ENCODE measurements at regions not wholly inside any gene's neighbourhood (a gene's known extent, or its start where the extent isn't known, plus 50 kb on each side); places are given as distances from the start of the nearest gene placed in this dataset.
"Not testable (repeated sequence)": the region's sequence is repeated elsewhere in the genome, so short reads cannot be mapped to it uniquely, and the experiment has no call there.

DNA sequence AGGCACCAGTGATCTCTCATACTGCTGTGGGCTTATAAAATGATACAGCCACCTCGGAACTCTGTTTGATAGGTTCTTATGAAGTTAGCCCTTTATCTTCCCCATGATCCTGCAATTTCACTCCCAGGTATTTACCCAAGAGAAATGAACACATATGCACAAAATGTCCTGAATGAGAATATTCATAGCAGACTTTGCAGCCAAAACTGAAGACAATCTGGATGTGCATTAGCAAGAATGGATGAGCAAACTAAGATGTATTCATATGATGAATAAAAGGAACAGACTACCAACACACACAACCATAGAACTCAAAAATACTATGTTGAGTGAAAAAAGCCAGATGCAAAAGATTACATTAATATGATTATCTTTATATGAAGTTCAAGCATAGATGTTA, 66.7 kb downstream of the KCNA5 start:
- Histone ChIP-seq H3K4me1 (ENCODE audit: insufficient read depth) (no peaks in the 10 kb centered on the region), H3K9me3 (ENCODE audit: low read depth) (no peaks in the 10 kb centered on the region), H3K36me3 (replicated peaks; ENCODE audit: insufficient read depth, low read depth) (no peaks in the 10 kb centered on the region), H3K4me3 (no peak overlapping the region), H3K27me3 (peaks cover 12% of the 10 kb centered on the region), H2AFZ (no peak overlapping the region), H3K9me2 (replicated peaks; ENCODE audit: insufficient read depth) (no peaks in the 10 kb centered on the region), H4K20me1 (ENCODE audit: insufficient read depth, poor library complexity, severe bottlenecking) (no peaks in the 10 kb centered on the region), H3K27ac (no peak overlapping the region), H3K4me2 (no peak overlapping the region), H3K79me2 (no peaks in the 10 kb centered on the region)
- 70% methylated on average over 1 of the region's 1 CpG for WGBS (ENCODE audit: low lambda C conversion rate, missing lambda C conversion rate)
- no peak for DNase-seq (ENCODE audit: low spot score)
- no peak for TF ChIP-seq EZH2 (IDR thresholded peaks at IDR 0.05; ENCODE audit: borderline replicate concordance)
- TF ChIP-seq, protein P1, sequence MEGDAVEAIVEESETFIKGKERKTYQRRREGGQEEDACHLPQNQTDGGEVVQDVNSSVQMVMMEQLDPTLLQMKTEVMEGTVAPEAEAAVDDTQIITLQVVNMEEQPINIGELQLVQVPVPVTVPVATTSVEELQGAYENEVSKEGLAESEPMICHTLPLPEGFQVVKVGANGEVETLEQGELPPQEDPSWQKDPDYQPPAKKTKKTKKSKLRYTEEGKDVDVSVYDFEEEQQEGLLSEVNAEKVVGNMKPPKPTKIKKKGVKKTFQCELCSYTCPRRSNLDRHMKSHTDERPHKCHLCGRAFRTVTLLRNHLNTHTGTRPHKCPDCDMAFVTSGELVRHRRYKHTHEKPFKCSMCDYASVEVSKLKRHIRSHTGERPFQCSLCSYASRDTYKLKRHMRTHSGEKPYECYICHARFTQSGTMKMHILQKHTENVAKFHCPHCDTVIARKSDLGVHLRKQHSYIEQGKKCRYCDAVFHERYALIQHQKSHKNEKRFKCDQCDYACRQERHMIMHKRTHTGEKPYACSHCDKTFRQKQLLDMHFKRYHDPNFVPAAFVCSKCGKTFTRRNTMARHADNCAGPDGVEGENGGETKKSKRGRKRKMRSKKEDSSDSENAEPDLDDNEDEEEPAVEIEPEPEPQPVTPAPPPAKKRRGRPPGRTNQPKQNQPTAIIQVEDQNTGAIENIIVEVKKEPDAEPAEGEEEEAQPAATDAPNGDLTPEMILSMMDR (IDR thresholded peaks at IDR 0.05; ENCODE audit: poor library complexity): no peak
- TF ChIP-seq EZH2phosphoT487 (IDR thresholded peaks at IDR 0.05; ENCODE audit: low read depth, severe bottlenecking, unreplicated experiment): no peak

GRCh38 chr12:5114436-5114835, 70.8 kb downstream of the KCNA5 start:
- H3K4me2 ChIP-seq: no peak overlapping the region
- no peaks in the 10 kb centered on the region for H3K36me3 ChIP-seq (replicated peaks; ENCODE audit: insufficient read depth, low read depth)
- DNase-seq (ENCODE audit: low spot score): no peak
- H3K4me1 ChIP-seq (ENCODE audit: insufficient read depth): no peaks in the 10 kb centered on the region
- H3K4me3 ChIP-seq: no peak overlapping the region
- TF ChIP-seq, protein P1 (IDR thresholded peaks at IDR 0.05; ENCODE audit: poor library complexity): no peak
- TF ChIP-seq EZH2 (IDR thresholded peaks at IDR 0.05; ENCODE audit: borderline replicate concordance): no peak
- no peak for TF ChIP-seq EZH2phosphoT487 (IDR thresholded peaks at IDR 0.05; ENCODE audit: low read depth, severe bottlenecking, unreplicated experiment)
- H4K20me1 ChIP-seq (ENCODE audit: insufficient read depth, poor library complexity, severe bottlenecking): no peaks in the 10 kb centered on the region
- H3K79me2 ChIP-seq: no peaks in the 10 kb centered on the region
- peaks cover 12% of the 10 kb centered on the region for H3K27me3 ChIP-seq
- no peaks in the 10 kb centered on the region for H3K9me3 ChIP-seq (ENCODE audit: low read depth)
- WGBS (ENCODE audit: low lambda C conversion rate, missing lambda C conversion rate): 51% methylated on average over 7 of the region's 7 CpGs
- H3K9me2 ChIP-seq (replicated peaks; ENCODE audit: insufficient read depth): no peaks in the 10 kb centered on the region
- no peak overlapping the region for H3K27ac ChIP-seq
- H2AFZ ChIP-seq: no peak overlapping the region

DNA sequence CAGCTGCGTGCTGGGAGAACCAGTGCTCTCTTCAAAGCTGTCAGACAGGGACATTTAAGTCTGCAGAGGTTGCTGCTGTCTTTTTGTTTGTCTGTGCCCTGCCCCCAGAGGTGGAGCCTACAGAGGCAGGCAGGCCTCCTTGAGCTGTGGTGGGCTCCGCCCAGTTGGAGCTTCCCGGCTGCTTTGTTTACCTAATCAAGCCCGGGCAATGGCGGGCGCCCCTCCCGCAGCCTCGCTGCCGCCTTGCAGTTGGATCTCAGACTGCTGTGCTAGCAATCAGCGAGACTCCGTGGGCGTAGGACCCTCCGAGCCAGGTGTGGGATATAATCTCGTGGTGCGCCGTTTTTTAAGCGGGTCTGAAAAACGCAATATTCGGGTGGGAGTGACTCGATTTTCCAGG, 78.1 kb downstream of the KCNA5 start:
- H3K27ac ChIP-seq; H3K79me2 ChIP-seq; H2AFZ ChIP-seq; H3K36me3 ChIP-seq (replicated peaks; ENCODE audit: insufficient read depth, low read depth); H3K4me1 ChIP-seq (ENCODE audit: insufficient read depth); H3K9me3 ChIP-seq (ENCODE audit: low read depth); H3K4me3 ChIP-seq; H3K9me2 ChIP-seq (replicated peaks; ENCODE audit: insufficient read depth); H3K4me2 ChIP-seq; DNase-seq (ENCODE audit: low spot score); H4K20me1 ChIP-seq (ENCODE audit: insufficient read depth, poor library complexity, severe bottlenecking); H3K27me3 ChIP-seq: not testable (repeated sequence)
- 55% methylated on average over 14 of the region's 20 CpGs for WGBS (ENCODE audit: low lambda C conversion rate, missing lambda C conversion rate)

GRCh38 chr12:5122256-5122831, 78.7 kb downstream of the KCNA5 start:
- not testable (repeated sequence) for H3K9me3 ChIP-seq (ENCODE audit: low read depth)
- WGBS (ENCODE audit: low lambda C conversion rate, missing lambda C conversion rate): 94% methylated on average over 9 of the region's 14 CpGs

More at GRCh38 chr12:5122256-5122831, 78.7 kb downstream of the KCNA5 start:
- H3K36me3 ChIP-seq (replicated peaks; ENCODE audit: insufficient read depth, low read depth); H3K4me3 ChIP-seq; H3K9me2 ChIP-seq (replicated peaks; ENCODE audit: insufficient read depth); H3K27me3 ChIP-seq; H3K4me2 ChIP-seq; H3K4me1 ChIP-seq (ENCODE audit: insufficient read depth); DNase-seq (ENCODE audit: low spot score); H3K79me2 ChIP-seq; H3K27ac ChIP-seq; H4K20me1 ChIP-seq (ENCODE audit: insufficient read depth, poor library complexity, severe bottlenecking); H2AFZ ChIP-seq: not testable (repeated sequence)
